HCT116 (cell line): ENCODE measurements at regions not wholly inside any gene's neighbourhood (a gene's known extent, or its start where the extent isn't known, plus 50 kb on each side); places are given as distances from the start of the nearest gene placed in this dataset.

Experiments used
- ATAC-seq: fragments of 200-7000 bp; cut with Tn5 transposase; 2 replicates; pipeline ENCODE4 v1.9.1; 2020; ENCODE audit warnings: mild to moderate bottlenecking, moderate library complexity
- BruUV-seq: library from RNA; stranded (reverse); fragments of 400-500 nt; replicated peaks from 2 replicates; lab custom pipeline; 2021; lab: Mats Ljungman, UMichigan
- CTCF ChIA-PET: fragments of 300-600 bp; sonication (Branson Sonifier 250); formaldehyde crosslinking; loops from one replicate; lab custom pipeline; 2021; ENCODE audit warnings: antibody characterized with exemption; lab: Charles Lee
- POLR2A ChIA-PET: fragments of 300-600, 350-600 bp; sonication (Branson Sonifier 250); formaldehyde crosslinking; loops from one replicate; lab custom pipeline; 2021; ENCODE audit warnings: antibody characterized with exemption; lab: Charles Lee
- RAD21 ChIA-PET, 2 experiments: fragments of 300-600 bp; sonication (Branson Sonifier 250); formaldehyde crosslinking; loops; one replicate each; lab custom pipeline; 2023; ENCODE audit warnings: low total read pairs in 2 of 2; ENCODE audit not compliant: uncharacterized antibody in 2 of 2, unreplicated experiment in 2 of 2, low non-redundant PET in 1 of 2; lab: Charles Lee
- DNase-seq: peaks from one replicate; pipeline ENCODE4 v3.0.0-alpha.2; 2010; ENCODE audit warnings: low read depth, low spot score
- H2AFZ ChIP-seq: fragments of 200-600 bp; shearing (Covaris generic), sonication (generic); 2 replicates; pipeline ENCODE4 v1.6.1; 2017; ENCODE audit warnings: low read depth, mixed run types, mixed read lengths, antibody characterized with exemption, low read length; ENCODE audit not compliant: poor library complexity, severe bottlenecking
- H3K27ac ChIP-seq: 2 replicates; pipeline ENCODE4 v1.5.1; 2012; ENCODE audit warnings: low read depth, low read length
- H3K27me3 ChIP-seq: fragments of 200-600 bp; sonication (generic); 2 replicates; pipeline ENCODE4 v1.6.1; 2016; ENCODE audit warnings: mixed run types, low read length, mixed read lengths; ENCODE audit not compliant: insufficient read depth
- H3K36me3 ChIP-seq, 2 experiments: fragments of 200-500 bp in 1 of 2; fragments of 200-600 bp in 1 of 2; sonication (Bioruptor generic) in 1 of 2; sonication (generic) in 1 of 2; 2 replicates each; pipeline versions ENCODE4 v1.5.1 to v1.6.1; 2014 to 2016; ENCODE audit warnings: low read length in 2 of 2, inconsistent platforms in 1 of 2, mixed read lengths in 1 of 2, mixed run types in 1 of 2; ENCODE audit not compliant: insufficient read depth in 2 of 2, control insufficient read depth in 1 of 2
- H3K4me1 ChIP-seq, 2 experiments: fragments of 200-600 bp in 1 of 2; sonication (generic) in 1 of 2; 2 replicates each; pipeline versions ENCODE4 v1.5.1 to v1.6.1; 2012 to 2017; ENCODE audit warnings: low read length in 2 of 2, inconsistent platforms in 1 of 2, mild to moderate bottlenecking in 1 of 2, mixed read lengths in 1 of 2, mixed run types in 1 of 2, moderate library complexity in 1 of 2; ENCODE audit not compliant: insufficient read depth in 2 of 2, control insufficient read depth in 1 of 2
- H3K4me2 ChIP-seq: fragments of 200-600 bp; sonication (generic); 2 replicates; pipeline ENCODE4 v1.6.1; 2017; ENCODE audit warnings: mixed run types, low read length, mixed read lengths
- H3K4me3 ChIP-seq, 2 experiments: fragments of 200-600 bp in 1 of 2; sonication (generic) in 1 of 2; replicated peaks in 1 of 2; 2 replicates each; pipeline ENCODE4 v1.5.1; 2011 to 2016; ENCODE audit warnings: low read length in 2 of 2, control low read depth in 1 of 2, low read depth in 1 of 2, mild to moderate bottlenecking in 1 of 2, mixed read lengths in 1 of 2, mixed run types in 1 of 2
- H3K79me2 ChIP-seq: fragments of 200-600 bp; sonication (generic); 2 replicates; pipeline ENCODE4 v1.6.1; 2017; ENCODE audit warnings: mild to moderate bottlenecking, mixed run types, low read length, moderate library complexity, mixed read lengths; ENCODE audit not compliant: insufficient read depth
- H3K9ac ChIP-seq: fragments of 200-600 bp; sonication (generic); 2 replicates; pipeline ENCODE4 v1.6.1; 2016; ENCODE audit warnings: low read length, mixed read lengths
- H3K9me2 ChIP-seq: fragments of 200-600 bp; sonication (generic), shearing (Covaris generic); 2 replicates; pipeline ENCODE4 v1.6.1; 2017; ENCODE audit warnings: mixed run types, mild to moderate bottlenecking, moderate library complexity; ENCODE audit not compliant: insufficient read depth
- H3K9me3 ChIP-seq, 2 experiments: fragments of 200-500 bp in 1 of 2; fragments of 200-600 bp in 1 of 2; sonication (Bioruptor generic) in 1 of 2; sonication (generic) in 1 of 2; 2 replicates each; pipeline ENCODE4 v1.6.1; 2014 to 2017; ENCODE audit warnings: low read length in 2 of 2, mixed read lengths in 2 of 2, inconsistent platforms in 1 of 2, low read depth in 1 of 2, mild to moderate bottlenecking in 1 of 2, mixed run types in 1 of 2, moderate library complexity in 1 of 2; ENCODE audit not compliant: control insufficient read depth in 1 of 2, insufficient read depth in 1 of 2
- H4K20me1 ChIP-seq: fragments of 200-600 bp; sonication (generic), shearing (Covaris generic); 2 replicates; pipeline ENCODE4 v1.6.1; 2017; ENCODE audit warnings: mixed run types, mild to moderate bottlenecking, moderate library complexity; ENCODE audit not compliant: insufficient read depth
- ELF1 ChIP-seq: IDR thresholded peaks from 2 replicates; pipeline ENCODE4 v1.6.1; 2012; ENCODE audit warnings: low read depth, borderline replicate concordance
- EZH2 ChIP-seq: fragments of 200-600 bp; sonication (generic); IDR thresholded peaks from 2 replicates; pipeline ENCODE4 v1.6.1; 2017; ENCODE audit warnings: antibody characterized with exemption, mixed run types
- EZH2phosphoT487 ChIP-seq: fragments of 200-600 bp; IDR thresholded peaks from 2 replicates; pipeline ENCODE4 v1.6.1; 2018; ENCODE audit warnings: antibody characterized with exemption, borderline replicate concordance
- FOSL1 ChIP-seq: IDR thresholded peaks from 2 replicates; pipeline ENCODE4 v1.6.1; 2012; ENCODE audit warnings: low read depth
- SP1 ChIP-seq: IDR thresholded peaks from 2 replicates; pipeline ENCODE4 v1.6.1; 2012; ENCODE audit warnings: low read depth
- SRF ChIP-seq: IDR thresholded peaks from 2 replicates; pipeline ENCODE4 v1.6.1; 2012; ENCODE audit warnings: low read depth
- intact Hi-C: fragments of 100-400 bp; cut with micrococcal nuclease; formaldehyde crosslinking; loops from 2 replicates; pipeline ENCODE4 v1.10.0; 2022
- TF ChIP-seq, protein P1 (sequence below): IDR thresholded peaks from 2 replicates; pipeline ENCODE4 v1.6.1; 2012
- TF ChIP-seq, protein P2 (sequence below): IDR thresholded peaks from 2 replicates; pipeline ENCODE4 v1.6.1; 2011; ENCODE audit warnings: mild to moderate bottlenecking, low read length, moderate library complexity; ENCODE audit not compliant: insufficient replicate concordance; ENCODE audit errors: extremely low read depth

DNA sequence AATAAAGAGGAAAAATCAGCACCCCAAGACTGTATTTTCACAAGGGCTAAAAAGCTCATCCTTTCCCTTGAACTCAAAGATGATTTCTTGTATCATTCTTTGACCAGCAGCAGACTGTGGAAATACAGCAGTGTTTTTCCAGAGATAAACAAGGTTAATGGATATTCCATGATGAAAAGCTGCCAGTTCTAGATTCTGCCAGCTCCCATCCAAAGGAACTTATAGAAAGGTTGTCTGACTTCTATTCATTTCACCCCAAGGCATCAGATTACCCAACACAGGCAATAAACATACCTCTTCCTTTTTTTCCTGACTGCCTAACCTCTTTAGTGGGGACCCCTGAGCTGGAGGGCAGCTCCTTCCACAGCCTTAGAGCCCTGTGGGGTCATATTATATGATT is 375.8 kb upstream of the THBS1 start (continued):
- TF ChIP-seq, protein P1, sequence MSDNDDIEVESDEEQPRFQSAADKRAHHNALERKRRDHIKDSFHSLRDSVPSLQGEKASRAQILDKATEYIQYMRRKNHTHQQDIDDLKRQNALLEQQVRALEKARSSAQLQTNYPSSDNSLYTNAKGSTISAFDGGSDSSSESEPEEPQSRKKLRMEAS: no peak
- TF ChIP-seq EZH2 (no peak), SP1 (no peak), ELF1 (no peak), SRF (no peak)
- TF ChIP-seq, protein P2, sequence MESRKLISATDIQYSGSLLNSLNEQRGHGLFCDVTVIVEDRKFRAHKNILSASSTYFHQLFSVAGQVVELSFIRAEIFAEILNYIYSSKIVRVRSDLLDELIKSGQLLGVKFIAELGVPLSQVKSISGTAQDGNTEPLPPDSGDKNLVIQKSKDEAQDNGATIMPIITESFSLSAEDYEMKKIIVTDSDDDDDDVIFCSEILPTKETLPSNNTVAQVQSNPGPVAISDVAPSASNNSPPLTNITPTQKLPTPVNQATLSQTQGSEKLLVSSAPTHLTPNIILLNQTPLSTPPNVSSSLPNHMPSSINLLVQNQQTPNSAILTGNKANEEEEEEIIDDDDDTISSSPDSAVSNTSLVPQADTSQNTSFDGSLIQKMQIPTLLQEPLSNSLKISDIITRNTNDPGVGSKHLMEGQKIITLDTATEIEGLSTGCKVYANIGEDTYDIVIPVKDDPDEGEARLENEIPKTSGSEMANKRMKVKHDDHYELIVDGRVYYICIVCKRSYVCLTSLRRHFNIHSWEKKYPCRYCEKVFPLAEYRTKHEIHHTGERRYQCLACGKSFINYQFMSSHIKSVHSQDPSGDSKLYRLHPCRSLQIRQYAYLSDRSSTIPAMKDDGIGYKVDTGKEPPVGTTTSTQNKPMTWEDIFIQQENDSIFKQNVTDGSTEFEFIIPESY: no peak

DNA sequence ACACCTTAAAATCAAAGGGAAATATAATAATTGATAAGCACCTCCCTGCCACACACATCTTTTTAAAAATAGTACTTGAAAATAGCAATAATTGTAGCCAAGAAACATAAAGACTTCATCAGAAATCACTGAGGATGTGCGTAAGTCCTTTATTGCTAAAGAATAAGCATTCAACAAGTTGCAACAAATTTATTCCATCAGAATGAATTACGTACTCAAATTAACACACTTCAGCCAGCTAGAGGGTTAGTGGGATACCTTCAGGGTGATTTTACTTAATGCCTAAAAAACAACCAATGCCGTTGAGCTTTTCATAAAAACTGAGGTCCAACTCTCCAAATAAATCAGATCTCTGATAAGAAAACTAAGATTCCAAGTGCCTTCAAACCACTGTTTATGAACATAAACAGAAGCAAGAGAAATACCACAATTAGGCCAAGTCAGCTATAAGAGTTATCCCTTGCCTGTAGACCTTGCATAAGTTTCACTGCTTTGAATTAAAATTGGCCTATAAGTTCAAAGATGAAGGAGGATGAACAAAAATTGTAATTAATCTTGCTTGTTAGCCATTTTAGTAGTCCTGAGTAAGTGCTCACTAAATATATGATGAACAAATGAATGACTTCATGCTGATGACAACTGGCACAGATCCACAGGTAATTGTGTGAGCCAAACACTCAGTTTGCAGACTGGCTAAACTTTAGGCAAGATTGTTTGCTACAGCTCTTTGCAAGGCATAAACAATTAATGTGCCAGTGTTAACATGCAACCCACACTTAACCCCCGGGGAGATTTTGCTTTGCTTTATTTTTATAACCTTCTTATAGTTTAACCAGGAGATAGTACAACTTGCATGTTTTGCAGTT is 375.1 kb upstream of the THBS1 start:
- Histone ChIP-seq H3K36me3 (no peaks in the 10 kb centered on the region), H3K9me3 (no peaks in the 10 kb centered on the region), H3K27me3 (no peaks in the 10 kb centered on the region), H2AFZ (no peak overlapping the region), H3K9ac (no peak overlapping the region), H3K4me2 (no peak overlapping the region), H3K27ac (no peak overlapping the region), H3K4me1 (no peaks in the 10 kb centered on the region), H4K20me1 (no peaks in the 10 kb centered on the region), H3K9me2 (no peaks in the 10 kb centered on the region), H3K79me2 (no peaks in the 10 kb centered on the region), H3K4me3 (no peak overlapping the region)
- RAD21 ChIA-PET: interaction anchor here in 1 of 2 experiments (1.0 kb wide), 1 partner anchor 9 kb away, joined by 3 read pairs; no protein-coding TSS in a partner anchor
- POLR2A ChIA-PET: no interaction called here
- BruUV-seq: no TSS peak
- ATAC-seq (no peak), DNase-seq (no peak)
- TF ChIP-seq EZH2phosphoT487: no peak
- TF ChIP-seq FOSL1: no peak
- CTCF ChIA-PET: no interaction called here
- intact Hi-C loops: no loop called here
